BLaER1 (cell line): ENCODE measurements at regions not wholly inside any gene's neighbourhood (a gene's known extent, or its start where the extent isn't known, plus 50 kb on each side); places are given as distances from the start of the nearest gene placed in this dataset.

Source experiments
- H3K27ac ChIP-seq: shearing (Covaris generic); formaldehyde crosslinking; 2 replicates; pipeline ENCODE4 v1.8.1; 2022
- H3K27me3 ChIP-seq: shearing (Covaris generic); formaldehyde crosslinking; 2 replicates; pipeline ENCODE4 v1.8.1; 2022
- H3K36me3 ChIP-seq: shearing (Covaris generic); formaldehyde crosslinking; 2 replicates; pipeline ENCODE4 v1.8.1; 2022
- H3K4me1 ChIP-seq: shearing (Covaris generic); formaldehyde crosslinking; 2 replicates; pipeline ENCODE4 v1.8.1; 2022
- H3K4me2 ChIP-seq: shearing (Covaris generic); formaldehyde crosslinking; 2 replicates; pipeline ENCODE4 v1.8.1; 2022
- H3K4me3 ChIP-seq: shearing (Covaris generic); formaldehyde crosslinking; 2 replicates; pipeline ENCODE4 v1.8.1; 2022
- H3K9ac ChIP-seq: shearing (Covaris generic); formaldehyde crosslinking; 2 replicates; pipeline ENCODE4 v1.8.1; 2022
- H3K9me3 ChIP-seq: shearing (Covaris generic); formaldehyde crosslinking; 2 replicates; pipeline ENCODE4 v1.8.1; 2022
- H4K20me1 ChIP-seq: shearing (Covaris generic); formaldehyde crosslinking; 2 replicates; pipeline ENCODE4 v1.8.1; 2022
- Cebpa-rat ChIP-seq: shearing (Covaris generic); IDR thresholded peaks from 2 replicates; pipeline ENCODE4 v1.8.1; 2022

DNA sequence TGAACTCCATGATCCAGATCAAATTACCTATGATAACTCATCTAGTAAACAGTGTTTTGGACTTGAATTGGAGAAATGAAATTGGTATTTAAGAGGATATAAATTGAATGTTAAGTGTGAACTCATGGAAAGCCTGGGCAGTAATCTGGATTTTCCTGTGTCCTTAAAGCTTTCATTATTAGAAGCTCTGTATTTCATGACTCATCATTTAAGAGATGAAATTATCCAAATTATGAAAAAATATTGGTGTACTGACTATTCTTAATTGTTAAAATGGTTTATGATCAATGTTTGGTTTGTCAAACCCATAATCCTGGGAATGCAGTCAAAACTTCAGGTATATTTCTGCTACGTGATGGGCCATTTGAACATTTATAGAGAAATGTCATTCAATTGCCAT lies 332.2 kb upstream of the ST6GAL2 start:
- no peaks in the 10 kb centered on the region for H4K20me1 ChIP-seq
- H3K36me3 ChIP-seq = no peaks in the 10 kb centered on the region
- no peak overlapping the region for H3K4me3 ChIP-seq
- no peak overlapping the region for H3K27ac ChIP-seq
- no peak for TF ChIP-seq Cebpa-rat
- no peak overlapping the region for H3K9ac ChIP-seq
- no peak overlapping the region for H3K4me2 ChIP-seq
- H3K4me1 ChIP-seq = no peaks in the 10 kb centered on the region
- H3K9me3 ChIP-seq = no peaks in the 10 kb centered on the region
- no peaks in the 10 kb centered on the region for H3K27me3 ChIP-seq

DNA sequence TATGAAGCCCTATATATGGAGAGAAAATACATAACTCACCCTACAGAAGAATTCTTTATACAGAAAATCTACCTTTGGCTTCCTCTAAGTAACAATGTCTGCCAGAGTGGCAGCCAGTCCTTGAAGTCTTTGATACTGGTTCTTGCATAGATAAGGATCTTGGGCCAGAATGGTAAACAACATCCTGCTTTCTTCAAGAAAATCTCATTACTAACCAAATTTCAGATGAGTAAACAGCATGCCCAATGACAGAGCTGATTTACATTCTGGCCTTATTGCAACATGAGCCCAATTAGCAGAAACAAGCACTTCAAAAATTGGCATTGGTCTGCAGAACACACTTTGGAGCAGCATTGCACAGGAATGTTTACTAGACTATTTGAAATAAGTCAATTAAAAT lies 336.5 kb upstream of the ST6GAL2 start:
- no peaks in the 10 kb centered on the region for H4K20me1 ChIP-seq
- no peaks in the 10 kb centered on the region for H3K36me3 ChIP-seq
- H3K4me1 ChIP-seq = no peaks in the 10 kb centered on the region
- H3K9me3 ChIP-seq = no peaks in the 10 kb centered on the region
- no peak overlapping the region for H3K4me2 ChIP-seq
- H3K9ac ChIP-seq = no peak overlapping the region
- no peak overlapping the region for H3K4me3 ChIP-seq
- no peak overlapping the region for H3K27ac ChIP-seq
- H3K27me3 ChIP-seq = no peaks in the 10 kb centered on the region
- no peak for TF ChIP-seq Cebpa-rat

DNA sequence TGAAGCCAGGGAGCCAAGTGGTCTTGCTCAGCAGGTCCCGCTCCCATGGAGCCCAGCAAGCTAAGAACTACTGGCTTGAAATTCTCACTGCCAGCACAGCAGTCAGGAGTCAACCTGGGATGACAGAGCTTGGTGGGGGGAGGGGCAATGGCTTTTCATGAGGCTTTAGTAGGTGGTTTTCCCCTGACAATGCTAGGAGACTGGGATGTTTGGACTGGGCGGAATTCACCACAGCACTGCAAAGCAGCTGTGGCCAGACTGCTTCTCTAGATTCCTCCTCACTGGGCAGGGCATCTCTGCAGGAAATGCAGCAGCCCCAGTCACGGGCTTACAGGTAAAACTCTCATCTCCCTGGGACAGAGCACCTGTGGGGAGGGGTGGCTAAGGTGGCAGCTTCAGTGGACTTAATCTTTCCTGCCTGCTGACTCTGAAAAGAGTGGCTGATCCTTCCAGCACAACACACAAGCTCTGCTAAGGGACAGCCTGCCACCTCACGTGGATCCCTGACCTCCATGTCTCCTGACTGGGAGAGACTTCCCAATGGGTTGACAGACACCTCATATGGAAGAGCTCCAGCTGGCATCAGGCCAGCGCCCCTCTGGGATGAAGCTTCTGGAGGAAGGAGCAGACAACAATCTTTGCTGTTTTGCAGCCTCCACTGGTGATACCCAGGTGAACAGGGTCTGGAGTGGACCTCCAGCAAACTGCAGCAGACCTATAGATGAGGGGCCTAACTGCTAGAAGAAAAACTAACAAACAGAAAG lies 349.7 kb upstream of the ST6GAL2 start:
- TF ChIP-seq Cebpa-rat = no peak
- H3K9ac ChIP-seq = no peak overlapping the region
- H4K20me1 ChIP-seq = no peaks in the 10 kb centered on the region

DNA sequence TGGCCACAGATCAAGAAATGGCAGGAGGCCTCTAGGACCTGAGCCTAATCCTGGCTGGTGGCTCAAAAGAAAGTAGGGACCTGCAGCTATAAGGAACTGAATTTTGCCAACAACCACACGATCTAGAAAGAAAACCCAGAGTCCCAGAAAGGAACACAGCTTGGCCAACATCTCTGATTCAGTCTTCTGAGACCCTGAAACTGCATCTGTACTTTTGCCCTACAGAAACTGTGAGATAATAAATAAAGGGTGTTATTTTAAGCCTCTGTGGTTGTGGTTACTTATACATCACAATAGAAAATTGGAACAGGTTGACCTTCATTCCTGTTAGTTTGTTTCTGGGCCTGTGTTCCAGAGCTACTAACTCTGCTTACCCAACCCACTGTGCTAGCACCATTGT lies 356.8 kb upstream of the ST6GAL2 start:
- no peak for TF ChIP-seq Cebpa-rat
- no peaks in the 10 kb centered on the region for H3K9me3 ChIP-seq
- no peaks in the 10 kb centered on the region for H4K20me1 ChIP-seq
- H3K4me3 ChIP-seq = no peak overlapping the region
- no peak overlapping the region for H3K27ac ChIP-seq
- peaks cover 6% of the 10 kb centered on the region; the same call in 1 of the 2 replicates for H3K4me1 ChIP-seq
- H3K9ac ChIP-seq = no peak overlapping the region
- no peaks in the 10 kb centered on the region for H3K36me3 ChIP-seq
- no peak overlapping the region for H3K4me2 ChIP-seq
- no peaks in the 10 kb centered on the region for H3K27me3 ChIP-seq

More for the DNA sequence above, 349.7 kb upstream of the ST6GAL2 start:
- H3K27ac ChIP-seq = no peak overlapping the region
- H3K4me3 ChIP-seq = no peak overlapping the region
- no peaks in the 10 kb centered on the region for H3K36me3 ChIP-seq
- no peaks in the 10 kb centered on the region for H3K4me1 ChIP-seq
- H3K27me3 ChIP-seq = no peaks in the 10 kb centered on the region
- no peak overlapping the region for H3K4me2 ChIP-seq
- 0 out of 2 replicates have a peak, but pooled peaks cover 6% of the 10 kb centered on the region for H3K9me3 ChIP-seq

DNA sequence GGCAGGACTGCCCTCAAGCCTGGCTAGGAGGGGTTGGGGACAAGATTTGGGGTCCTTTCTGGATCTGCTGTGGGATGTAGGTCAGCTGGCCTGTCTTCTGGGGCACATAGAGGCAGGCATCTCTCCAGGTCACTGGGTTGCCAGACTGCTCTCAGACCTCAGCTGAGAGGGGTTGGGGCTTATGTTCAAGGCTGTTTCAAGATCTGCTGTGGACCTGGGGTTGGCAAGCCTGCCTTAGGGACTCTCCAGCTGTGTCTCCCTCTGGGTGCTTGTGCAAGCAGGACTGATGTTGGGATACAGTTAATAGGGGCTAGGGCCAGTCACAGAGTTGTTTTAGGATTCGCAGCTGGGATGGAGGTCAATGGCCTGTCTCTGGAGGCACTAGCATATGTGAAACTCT lies 363.0 kb upstream of the ST6GAL2 start:
- H3K4me3 ChIP-seq = no peak overlapping the region
- H3K4me2 ChIP-seq = no peak overlapping the region
- H3K27me3 ChIP-seq = no peaks in the 10 kb centered on the region
- no peaks in the 10 kb centered on the region for H3K4me1 ChIP-seq
- TF ChIP-seq Cebpa-rat = no peak
- no peaks in the 10 kb centered on the region for H3K36me3 ChIP-seq
- no peak overlapping the region for H3K27ac ChIP-seq
- H4K20me1 ChIP-seq = no peaks in the 10 kb centered on the region
- H3K9ac ChIP-seq = no peak overlapping the region
- H3K9me3 ChIP-seq = no peaks in the 10 kb centered on the region

DNA sequence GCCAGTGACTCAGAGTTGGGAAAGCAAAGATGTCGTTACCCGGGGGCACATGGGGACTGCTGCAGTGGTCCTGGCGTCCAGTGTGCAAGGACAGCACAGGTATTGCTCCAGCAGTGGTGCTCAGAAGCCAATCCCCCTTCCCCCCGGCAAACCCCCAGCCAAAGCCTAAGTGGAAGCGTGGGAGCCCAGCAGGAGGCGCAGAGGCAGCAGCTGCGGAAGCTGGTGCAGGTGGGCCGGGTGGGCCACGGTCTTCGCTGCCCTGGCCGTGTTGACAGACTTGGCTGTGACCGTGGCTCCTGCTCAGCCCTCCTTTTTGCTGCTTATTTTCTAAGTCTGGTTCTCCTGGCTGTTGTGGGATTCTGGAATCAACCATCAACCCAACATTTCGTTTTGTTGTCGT lies 369.8 kb upstream of the ST6GAL2 start:
- H3K27ac ChIP-seq = no peak overlapping the region
- H4K20me1 ChIP-seq = no peaks in the 10 kb centered on the region
- H3K36me3 ChIP-seq = no peaks in the 10 kb centered on the region
- no peaks in the 10 kb centered on the region for H3K4me1 ChIP-seq
- H3K4me3 ChIP-seq = no peak overlapping the region
- no peak for TF ChIP-seq Cebpa-rat
- no peak overlapping the region for H3K4me2 ChIP-seq
- no peaks in the 10 kb centered on the region for H3K27me3 ChIP-seq
- no peak overlapping the region for H3K9ac ChIP-seq
- H3K9me3 ChIP-seq = no peaks in the 10 kb centered on the region

DNA sequence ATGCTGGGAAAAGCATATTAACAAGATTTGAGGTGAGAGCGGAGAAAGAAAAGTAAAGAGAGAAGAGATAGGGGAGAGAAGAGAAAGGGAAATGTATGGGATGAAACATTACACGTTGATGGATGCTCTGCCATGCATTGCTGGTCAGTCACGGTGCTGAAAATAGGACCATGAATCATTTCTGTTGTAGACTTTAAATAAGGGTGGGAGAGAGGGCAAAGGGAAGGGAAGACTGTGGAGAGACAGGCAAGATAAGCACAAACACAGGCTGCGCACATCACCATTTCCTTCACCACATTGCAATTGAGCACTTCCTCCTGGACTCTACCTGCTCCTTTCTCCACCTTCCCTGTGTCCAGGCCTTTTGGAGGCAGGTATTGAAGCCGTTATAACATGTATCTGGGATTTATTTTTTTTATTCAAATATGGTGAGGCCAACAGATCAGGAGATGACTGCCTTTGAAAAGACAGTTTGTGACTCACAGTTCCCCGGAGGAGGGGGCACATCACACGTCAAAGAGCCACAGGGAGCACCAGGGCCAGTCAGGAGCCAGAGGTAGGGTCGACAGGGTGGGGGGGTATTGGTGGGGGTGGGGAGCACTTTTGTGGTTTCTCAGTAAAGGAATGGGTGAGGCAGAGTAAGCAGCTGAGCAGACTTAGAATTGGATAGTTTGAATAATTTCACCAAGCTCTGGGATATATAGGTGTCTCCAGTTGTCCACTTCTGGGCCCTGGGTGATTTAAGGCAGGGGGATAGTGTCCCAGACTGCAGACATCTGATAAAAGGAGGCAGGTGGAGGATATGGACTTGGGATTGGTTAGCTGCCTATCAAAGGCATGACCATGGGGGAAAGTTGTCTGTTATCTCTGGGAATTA lies 372.8 kb upstream of the ST6GAL2 start:
- H3K9ac ChIP-seq = no peak overlapping the region
- H3K9me3 ChIP-seq = no peaks in the 10 kb centered on the region
- no peak overlapping the region for H3K4me2 ChIP-seq
- no peaks in the 10 kb centered on the region for H3K36me3 ChIP-seq
- H4K20me1 ChIP-seq = no peaks in the 10 kb centered on the region
- no peak for TF ChIP-seq Cebpa-rat
- H3K4me1 ChIP-seq = no peaks in the 10 kb centered on the region
- H3K27me3 ChIP-seq = no peaks in the 10 kb centered on the region
- no peak overlapping the region for H3K4me3 ChIP-seq
- H3K27ac ChIP-seq = no peak overlapping the region

DNA sequence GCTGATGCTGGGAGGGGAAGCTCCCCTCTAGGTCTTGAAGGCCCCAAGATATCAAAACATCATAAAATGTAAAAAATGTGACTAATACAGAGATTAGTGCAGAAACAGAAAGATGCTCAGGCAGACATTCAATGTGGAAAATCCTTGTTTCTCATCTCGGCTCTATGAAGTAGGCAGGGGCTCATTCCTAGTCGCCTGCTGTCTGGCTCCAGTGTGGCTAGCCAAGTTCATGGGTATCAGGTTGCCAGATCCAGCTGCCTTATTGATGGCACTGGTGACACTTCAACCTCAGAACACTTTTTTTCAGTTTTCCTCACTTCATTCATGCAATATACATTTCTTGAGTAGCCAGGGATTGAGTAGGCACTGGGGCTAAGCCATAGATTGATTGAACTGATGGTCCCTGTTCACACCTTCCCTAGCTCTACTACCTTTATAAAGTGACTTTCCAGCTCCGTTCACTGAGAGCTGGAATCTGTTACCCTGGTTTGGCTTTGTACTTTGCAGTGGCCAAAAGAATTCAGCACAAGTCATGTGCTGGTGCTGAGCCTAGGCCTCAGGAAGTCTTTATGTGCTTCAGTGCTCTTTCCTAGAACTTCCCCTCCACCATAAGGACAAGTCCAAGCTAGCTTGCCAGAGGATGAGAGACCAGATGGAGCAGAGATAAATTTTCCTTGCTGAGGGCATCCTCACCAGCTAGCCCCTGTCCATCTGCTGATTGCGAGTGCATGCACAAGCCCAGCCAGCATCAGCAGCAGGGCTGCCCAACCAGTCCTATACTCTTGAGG lies 373.6 kb upstream of the ST6GAL2 start:
- Histone ChIP-seq H3K4me1 (no peaks in the 10 kb centered on the region), H4K20me1 (no peaks in the 10 kb centered on the region), H3K36me3 (no peaks in the 10 kb centered on the region), H3K4me2 (no peak overlapping the region), H3K9ac (no peak overlapping the region), H3K27ac (no peak overlapping the region), H3K27me3 (no peaks in the 10 kb centered on the region), H3K9me3 (no peaks in the 10 kb centered on the region), H3K4me3 (no peak overlapping the region)
- TF ChIP-seq Cebpa-rat = no peak

DNA sequence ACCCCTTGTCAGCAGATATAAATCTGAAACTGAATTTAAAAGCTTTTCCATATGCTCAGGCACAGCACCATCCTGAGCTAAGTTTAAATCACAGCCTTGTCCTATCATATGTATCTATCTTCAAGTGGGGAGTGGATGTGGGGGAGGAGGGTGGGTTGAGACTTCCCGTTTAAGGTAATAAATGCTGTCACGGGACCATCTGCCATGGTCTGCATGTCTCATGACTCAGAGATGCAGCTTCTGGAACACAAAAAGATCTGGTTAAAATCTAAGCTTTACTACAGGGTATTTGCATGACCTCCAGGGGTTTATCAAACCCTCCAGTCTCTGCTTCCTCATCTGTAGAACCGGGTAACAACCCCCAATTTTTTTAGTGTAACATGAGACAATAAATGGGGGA lies 377.7 kb upstream of the ST6GAL2 start:
- no peaks in the 10 kb centered on the region for H4K20me1 ChIP-seq
- H3K27me3 ChIP-seq = no peaks in the 10 kb centered on the region
- no peak overlapping the region for H3K4me2 ChIP-seq
- no peaks in the 10 kb centered on the region for H3K4me1 ChIP-seq
- no peaks in the 10 kb centered on the region for H3K9me3 ChIP-seq
- no peak overlapping the region for H3K27ac ChIP-seq
- no peak overlapping the region for H3K4me3 ChIP-seq
- TF ChIP-seq Cebpa-rat = no peak
- no peaks in the 10 kb centered on the region for H3K36me3 ChIP-seq
- H3K9ac ChIP-seq = no peak overlapping the region
